NB4 (cell line): ENCODE measurements at regions not wholly inside any gene's neighbourhood (a gene's known extent, or its start where the extent isn't known, plus 50 kb on each side); places are given as distances from the start of the nearest gene placed in this dataset.

Experiments
- MYC ChIP-seq: IDR thresholded peaks from 2 replicates; pipeline ENCODE4 v1.6.1; 2011; ENCODE audit warnings: low read depth, low read length
- POLR2A ChIP-seq: IDR thresholded peaks from 2 replicates; pipeline ENCODE4 v1.6.1; 2011; ENCODE audit warnings: mild to moderate bottlenecking; ENCODE audit not compliant: insufficient read length; ENCODE audit errors: extremely low read depth
- TF ChIP-seq, protein P1 (sequence below): IDR thresholded peaks from one replicate; pipeline ENCODE4 v1.5.1; 2012; ENCODE audit warnings: low read depth, low read length
- TF ChIP-seq, protein P2 (sequence below): IDR thresholded peaks from 2 replicates; pipeline ENCODE4 v1.6.1; 2011; ENCODE audit warnings: low read depth, low read length

DNA sequence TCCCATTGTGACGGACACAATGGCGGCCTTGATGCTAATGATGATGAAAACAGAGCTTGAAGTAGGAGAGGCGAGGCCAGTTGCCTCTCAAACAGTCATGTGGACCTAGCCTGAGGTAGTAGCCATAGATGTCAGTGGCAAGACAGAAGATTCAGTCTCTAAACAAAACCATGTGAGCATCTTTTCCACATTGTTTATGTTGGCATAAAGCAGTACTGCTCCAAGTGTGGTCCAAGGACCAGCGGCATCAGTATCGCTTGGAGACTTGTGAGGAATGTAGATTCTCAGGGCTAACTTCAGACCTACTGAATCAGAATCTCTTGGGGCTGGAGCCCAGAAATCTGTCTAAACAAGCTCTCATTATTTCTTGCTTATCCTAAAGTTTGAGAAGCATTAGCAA is 312.8 kb upstream of the JAG1 start:
- TF ChIP-seq, protein P1, sequence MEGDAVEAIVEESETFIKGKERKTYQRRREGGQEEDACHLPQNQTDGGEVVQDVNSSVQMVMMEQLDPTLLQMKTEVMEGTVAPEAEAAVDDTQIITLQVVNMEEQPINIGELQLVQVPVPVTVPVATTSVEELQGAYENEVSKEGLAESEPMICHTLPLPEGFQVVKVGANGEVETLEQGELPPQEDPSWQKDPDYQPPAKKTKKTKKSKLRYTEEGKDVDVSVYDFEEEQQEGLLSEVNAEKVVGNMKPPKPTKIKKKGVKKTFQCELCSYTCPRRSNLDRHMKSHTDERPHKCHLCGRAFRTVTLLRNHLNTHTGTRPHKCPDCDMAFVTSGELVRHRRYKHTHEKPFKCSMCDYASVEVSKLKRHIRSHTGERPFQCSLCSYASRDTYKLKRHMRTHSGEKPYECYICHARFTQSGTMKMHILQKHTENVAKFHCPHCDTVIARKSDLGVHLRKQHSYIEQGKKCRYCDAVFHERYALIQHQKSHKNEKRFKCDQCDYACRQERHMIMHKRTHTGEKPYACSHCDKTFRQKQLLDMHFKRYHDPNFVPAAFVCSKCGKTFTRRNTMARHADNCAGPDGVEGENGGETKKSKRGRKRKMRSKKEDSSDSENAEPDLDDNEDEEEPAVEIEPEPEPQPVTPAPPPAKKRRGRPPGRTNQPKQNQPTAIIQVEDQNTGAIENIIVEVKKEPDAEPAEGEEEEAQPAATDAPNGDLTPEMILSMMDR = no peak
- no peak for TF ChIP-seq POLR2A
- no peak for TF ChIP-seq MYC
- TF ChIP-seq, protein P2, sequence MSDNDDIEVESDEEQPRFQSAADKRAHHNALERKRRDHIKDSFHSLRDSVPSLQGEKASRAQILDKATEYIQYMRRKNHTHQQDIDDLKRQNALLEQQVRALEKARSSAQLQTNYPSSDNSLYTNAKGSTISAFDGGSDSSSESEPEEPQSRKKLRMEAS = no peak
